ENCODE measurements at regions not wholly inside any gene's neighbourhood (a gene's known extent, or its start where the extent isn't known, plus 50 kb on each side); places are given as distances from the start of the nearest gene placed in this dataset.
"Not testable (repeated sequence)": the region's sequence is repeated elsewhere in the genome, so short reads cannot be mapped to it uniquely, and the experiment has no call there.

GRCh38 chr6:145564553-145564952 is 170.8 kb downstream of the EPM2A start:
- Mint-ChIP-seq H3K4me1 (ENCODE audit: unreplicated experiment) (no peaks in the 10 kb centered on the region), H3K9me3 (ENCODE audit: unreplicated experiment) (no peaks in the 10 kb centered on the region), H3K36me3 (ENCODE audit: low read depth, unreplicated experiment) (no peaks in the 10 kb centered on the region), H3K4me3 (ENCODE audit: unreplicated experiment) (no peak overlapping the region), H3K27ac (ENCODE audit: unreplicated experiment) (no peak overlapping the region), H3K27me3 (ENCODE audit: unreplicated experiment) (no peaks in the 10 kb centered on the region)
- no peak for DNase-seq (ENCODE audit: low spot score)
- no peak for TF ChIP-seq CTCF (IDR thresholded peaks at IDR 0.05; ENCODE audit: unreplicated experiment)

- H3K4me3 Mint-ChIP-seq (ENCODE audit: unreplicated experiment) = no peak overlapping the region
Observed at GRCh38 chr6:145567684-145568252, 167.6 kb downstream of the EPM2A start.

GRCh38 chr6:145569140-145569539 is 166.2 kb downstream of the EPM2A start:
- no peaks in the 10 kb centered on the region for H3K9me3 Mint-ChIP-seq (ENCODE audit: unreplicated experiment)
- TF ChIP-seq CTCF (IDR thresholded peaks at IDR 0.05; ENCODE audit: unreplicated experiment) = no peak
- DNase-seq (ENCODE audit: low spot score) = no peak
- no peaks in the 10 kb centered on the region for H3K27me3 Mint-ChIP-seq (ENCODE audit: unreplicated experiment)
- no peaks in the 10 kb centered on the region for H3K4me1 Mint-ChIP-seq (ENCODE audit: unreplicated experiment)
- H3K4me3 Mint-ChIP-seq (ENCODE audit: unreplicated experiment) = no peak overlapping the region
- peaks cover under 1% of the 10 kb centered on the region for H3K36me3 Mint-ChIP-seq (ENCODE audit: low read depth, unreplicated experiment)
- no peak overlapping the region for H3K27ac Mint-ChIP-seq (ENCODE audit: unreplicated experiment)

More at GRCh38 chr6:145567684-145568252, 167.6 kb downstream of the EPM2A start:
- no peaks in the 10 kb centered on the region for H3K4me1 Mint-ChIP-seq (ENCODE audit: unreplicated experiment)
- no peak overlapping the region for H3K27ac Mint-ChIP-seq (ENCODE audit: unreplicated experiment)
- no peaks in the 10 kb centered on the region for H3K36me3 Mint-ChIP-seq (ENCODE audit: low read depth, unreplicated experiment)
- no peaks in the 10 kb centered on the region for H3K27me3 Mint-ChIP-seq (ENCODE audit: unreplicated experiment)
- no peak for TF ChIP-seq CTCF (IDR thresholded peaks at IDR 0.05; ENCODE audit: unreplicated experiment)
- no peak for DNase-seq (ENCODE audit: low spot score)
- H3K9me3 Mint-ChIP-seq (ENCODE audit: unreplicated experiment) = no peaks in the 10 kb centered on the region

GRCh38 chr6:145570336-145570735 is 165.0 kb downstream of the EPM2A start:
- not testable (repeated sequence) for H3K4me3 Mint-ChIP-seq (ENCODE audit: unreplicated experiment); DNase-seq (ENCODE audit: low spot score); H3K27me3 Mint-ChIP-seq (ENCODE audit: unreplicated experiment); H3K27ac Mint-ChIP-seq (ENCODE audit: unreplicated experiment); H3K9me3 Mint-ChIP-seq (ENCODE audit: unreplicated experiment); H3K36me3 Mint-ChIP-seq (ENCODE audit: low read depth, unreplicated experiment); H3K4me1 Mint-ChIP-seq (ENCODE audit: unreplicated experiment)

- H3K4me1 Mint-ChIP-seq (ENCODE audit: unreplicated experiment); H3K4me3 Mint-ChIP-seq (ENCODE audit: unreplicated experiment); H3K27ac Mint-ChIP-seq (ENCODE audit: unreplicated experiment); H3K9me3 Mint-ChIP-seq (ENCODE audit: unreplicated experiment); H3K27me3 Mint-ChIP-seq (ENCODE audit: unreplicated experiment); DNase-seq (ENCODE audit: low spot score): not testable (repeated sequence)
- H3K36me3 Mint-ChIP-seq (ENCODE audit: low read depth, unreplicated experiment) = peaks cover 13% of the 10 kb centered on the region
Observed at GRCh38 chr6:145574269-145574668, 161.1 kb downstream of the EPM2A start.

Data from endothelial cell (in vitro differentiated cells).